Mesothelial cell of epicardium (in vitro differentiated cells): ENCODE measurements at regions not wholly inside any gene's neighbourhood (a gene's known extent, or its start where the extent isn't known, plus 50 kb on each side); places are given as distances from the start of the nearest gene placed in this dataset.
"Not testable (repeated sequence)": the region's sequence is repeated elsewhere in the genome, so short reads cannot be mapped to it uniquely, and the experiment has no call there.

Experiments used
- DNase-seq, 2 experiments: peaks; one replicate each; pipeline ENCODE4 v3.0.0; 2021; ENCODE audit warnings: low spot score in 2 of 2; ENCODE audit not compliant: unreplicated experiment in 2 of 2
- H3K27ac Mint-ChIP-seq: 2 replicates; pipeline ENCODE4 v1.8.0; 2021; ENCODE audit warnings: mixed read lengths
- H3K27me3 Mint-ChIP-seq: 2 replicates; pipeline ENCODE4 v1.8.0; 2021; ENCODE audit warnings: low read depth, mixed read lengths
- H3K36me3 Mint-ChIP-seq: 2 replicates; pipeline ENCODE4 v1.8.0; 2021; ENCODE audit warnings: mixed read lengths
- H3K4me1 Mint-ChIP-seq: 2 replicates; pipeline ENCODE4 v1.8.0; 2021; ENCODE audit warnings: mixed read lengths
- H3K4me3 Mint-ChIP-seq: 2 replicates; pipeline ENCODE4 v1.8.0; 2021; ENCODE audit warnings: mild to moderate bottlenecking, moderate library complexity, mixed read lengths
- H3K9me3 Mint-ChIP-seq: 2 replicates; pipeline ENCODE4 v1.8.0; 2021; ENCODE audit warnings: mixed read lengths
- TF ChIP-seq, protein P1 (sequence below): fragments of 200-600 bp; sonication (generic); IDR thresholded peaks from one replicate; pipeline ENCODE4 v1.5.0; 2021; ENCODE audit warnings: antibody characterized with exemption; ENCODE audit not compliant: unreplicated experiment

DNA sequence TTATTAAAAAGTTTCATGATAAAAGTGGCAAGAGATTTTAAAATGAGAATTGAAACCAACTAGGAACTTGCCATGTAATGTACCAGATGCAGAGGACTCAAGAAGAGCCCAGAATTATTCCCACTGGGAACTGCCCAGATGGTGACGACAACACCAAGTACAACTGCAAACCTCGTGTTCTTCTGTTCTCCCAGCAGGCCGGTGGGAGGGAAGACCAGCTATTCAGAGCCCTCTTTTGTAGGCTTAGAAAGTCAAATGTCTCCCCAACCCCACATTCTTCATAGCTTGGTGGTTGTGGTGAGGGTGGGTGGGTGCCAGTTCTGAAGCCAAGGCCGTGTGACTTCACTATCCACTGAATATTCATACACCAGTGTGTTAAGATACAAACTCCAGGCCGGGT lies 54.3 kb upstream of the ITGB1 start:
- Mint-ChIP-seq H3K4me1 (peaks cover 22% of the 10 kb centered on the region), H3K9me3 (no peaks in the 10 kb centered on the region), H3K27me3 (no peaks in the 10 kb centered on the region), H3K4me3 (no peak overlapping the region), H3K27ac (no peak overlapping the region), H3K36me3 (no peaks in the 10 kb centered on the region)
- no peak for DNase-seq
- TF ChIP-seq, protein P1, sequence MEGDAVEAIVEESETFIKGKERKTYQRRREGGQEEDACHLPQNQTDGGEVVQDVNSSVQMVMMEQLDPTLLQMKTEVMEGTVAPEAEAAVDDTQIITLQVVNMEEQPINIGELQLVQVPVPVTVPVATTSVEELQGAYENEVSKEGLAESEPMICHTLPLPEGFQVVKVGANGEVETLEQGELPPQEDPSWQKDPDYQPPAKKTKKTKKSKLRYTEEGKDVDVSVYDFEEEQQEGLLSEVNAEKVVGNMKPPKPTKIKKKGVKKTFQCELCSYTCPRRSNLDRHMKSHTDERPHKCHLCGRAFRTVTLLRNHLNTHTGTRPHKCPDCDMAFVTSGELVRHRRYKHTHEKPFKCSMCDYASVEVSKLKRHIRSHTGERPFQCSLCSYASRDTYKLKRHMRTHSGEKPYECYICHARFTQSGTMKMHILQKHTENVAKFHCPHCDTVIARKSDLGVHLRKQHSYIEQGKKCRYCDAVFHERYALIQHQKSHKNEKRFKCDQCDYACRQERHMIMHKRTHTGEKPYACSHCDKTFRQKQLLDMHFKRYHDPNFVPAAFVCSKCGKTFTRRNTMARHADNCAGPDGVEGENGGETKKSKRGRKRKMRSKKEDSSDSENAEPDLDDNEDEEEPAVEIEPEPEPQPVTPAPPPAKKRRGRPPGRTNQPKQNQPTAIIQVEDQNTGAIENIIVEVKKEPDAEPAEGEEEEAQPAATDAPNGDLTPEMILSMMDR: no peak

DNA sequence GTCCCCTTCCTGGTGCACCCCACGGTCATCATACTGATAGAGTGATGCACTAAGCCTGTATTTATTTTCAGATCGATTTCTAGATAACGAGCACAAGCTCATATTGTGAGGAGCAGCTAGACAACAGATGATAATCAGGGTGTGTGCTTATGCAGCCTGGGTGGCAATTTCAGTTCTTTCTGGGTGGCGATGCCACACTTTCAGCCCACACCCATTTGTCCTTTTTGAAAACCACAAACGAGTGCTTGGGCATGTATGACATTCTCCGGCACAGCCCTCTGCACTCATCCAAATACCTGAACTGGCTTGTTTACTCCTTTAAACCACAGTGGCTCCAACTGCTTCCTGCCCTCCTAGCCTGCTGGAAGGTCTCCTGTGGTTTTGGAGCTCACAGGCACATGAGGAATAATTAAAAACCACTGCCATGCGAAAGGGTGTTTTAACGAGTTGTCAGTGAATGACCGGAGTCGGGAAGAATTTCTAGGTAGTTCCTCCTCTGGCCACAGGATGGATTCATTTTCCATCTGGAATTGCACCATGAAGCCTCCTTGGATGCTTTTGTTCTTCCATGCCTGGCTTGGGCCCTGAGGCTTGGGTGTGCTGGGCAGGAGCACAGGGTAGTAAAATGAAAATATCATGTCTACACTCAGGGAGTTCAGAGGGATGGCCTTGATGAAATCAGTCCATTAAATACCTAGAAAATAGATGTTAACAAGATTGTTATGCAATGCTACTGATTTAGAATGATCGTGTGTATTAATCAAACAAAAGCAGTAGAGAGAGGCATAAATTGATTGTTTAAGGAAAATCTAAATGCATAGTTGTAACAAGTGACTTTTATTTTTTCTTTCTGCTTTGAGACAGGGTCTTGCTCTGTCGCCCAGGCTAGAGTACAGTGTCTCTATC lies 52.4 kb upstream of the ITGB1 start:
- Mint-ChIP-seq H3K27me3 (no peaks in the 10 kb centered on the region), H3K36me3 (no peaks in the 10 kb centered on the region), H3K4me3 (no peak overlapping the region), H3K4me1 (peaks cover 25% of the 10 kb centered on the region), H3K27ac (no peak overlapping the region), H3K9me3 (no peaks in the 10 kb centered on the region)
- DNase-seq: no peak
- TF ChIP-seq, protein P1: no peak

DNA sequence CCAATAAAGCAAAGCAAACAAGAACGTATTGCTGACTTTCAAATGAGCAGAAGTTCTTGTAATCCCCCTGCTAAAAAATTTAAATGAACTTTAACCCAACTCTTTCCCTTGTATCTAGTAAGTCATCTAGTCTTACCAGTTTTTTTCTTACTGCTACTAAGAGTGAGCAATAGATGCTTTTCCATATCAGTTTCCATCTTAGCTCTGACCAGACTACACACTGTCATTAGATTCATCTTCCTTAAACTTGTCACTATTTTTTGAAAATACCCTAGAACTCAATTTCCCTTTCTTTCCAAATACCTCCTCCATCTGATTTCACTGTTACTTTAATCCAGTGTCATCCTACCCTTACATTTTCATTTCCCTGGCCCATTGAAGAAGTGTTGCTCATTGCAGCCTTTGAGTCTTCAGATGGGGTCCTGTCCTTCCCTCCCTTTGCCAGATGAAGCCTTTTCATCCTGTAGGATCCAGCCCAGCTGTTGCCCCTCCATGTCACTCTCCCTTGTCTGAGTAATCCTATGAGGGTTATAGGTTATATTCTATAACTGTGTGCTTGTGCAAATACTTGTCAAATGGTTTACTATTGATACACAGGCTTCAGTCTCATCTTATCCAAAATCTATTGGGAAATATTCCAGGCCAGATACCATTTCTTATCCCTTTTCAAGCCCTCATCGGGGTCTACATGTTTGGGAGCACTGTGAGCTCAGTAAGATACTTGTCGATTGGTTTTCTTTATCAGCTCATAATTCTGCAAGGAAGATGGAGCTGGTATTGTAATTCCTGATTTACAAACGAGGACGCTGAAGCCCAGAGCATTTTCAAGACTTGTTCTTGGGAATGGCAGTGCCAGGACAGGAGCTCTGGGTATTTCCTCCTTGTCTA lies 51.5 kb upstream of the ITGB1 start:
- TF ChIP-seq, protein P1: no peak
- no peaks in the 10 kb centered on the region for H3K27me3 Mint-ChIP-seq
- H3K36me3 Mint-ChIP-seq: no peaks in the 10 kb centered on the region
- H3K27ac Mint-ChIP-seq: no peak overlapping the region
- no peak for DNase-seq
- H3K4me1 Mint-ChIP-seq: peaks cover 27% of the 10 kb centered on the region
- no peaks in the 10 kb centered on the region for H3K9me3 Mint-ChIP-seq
- no peak overlapping the region for H3K4me3 Mint-ChIP-seq

DNA sequence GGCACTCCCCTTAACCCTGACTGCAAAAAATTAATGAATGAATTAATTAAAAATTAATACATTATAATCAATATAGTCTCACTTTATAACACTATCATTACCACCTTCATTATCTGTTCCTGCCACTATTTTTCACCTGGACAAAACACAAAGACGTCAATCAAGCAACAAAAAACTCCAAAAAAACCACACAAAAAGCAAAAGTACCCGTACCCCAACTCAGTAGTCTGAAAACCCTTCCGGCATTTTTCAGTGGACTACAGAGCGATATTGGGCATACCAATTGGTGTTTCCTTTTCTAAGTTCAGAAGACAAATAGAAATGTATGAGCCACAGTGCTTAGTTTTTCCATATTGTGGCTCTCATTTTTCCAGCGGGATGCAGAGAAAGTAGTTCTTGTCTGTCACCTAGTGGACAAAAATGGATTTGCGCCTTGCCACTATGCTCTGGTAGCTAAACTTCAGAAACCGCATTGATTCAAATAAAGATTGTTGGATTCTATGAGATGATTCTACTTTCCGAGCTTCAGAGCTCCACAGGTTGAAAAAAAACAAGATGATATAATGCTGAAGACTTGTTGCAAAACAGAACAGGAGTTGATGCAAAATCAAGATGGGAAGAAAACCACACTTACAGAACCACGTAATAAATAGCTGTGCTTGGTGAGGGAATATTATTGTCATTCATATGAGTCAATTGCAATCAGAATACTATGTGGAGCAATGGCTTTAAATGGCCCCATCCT lies 50.6 kb upstream of the ITGB1 start:
- H3K36me3 Mint-ChIP-seq: no peaks in the 10 kb centered on the region
- no peaks in the 10 kb centered on the region for H3K27me3 Mint-ChIP-seq
- no peaks in the 10 kb centered on the region for H3K9me3 Mint-ChIP-seq
- peak overlapping the region; percentile 59 for H3K27ac Mint-ChIP-seq
- H3K4me3 Mint-ChIP-seq: peak overlapping the region; percentile 16
- TF ChIP-seq, protein P1: peak; percentile 96
- peaks cover 27% of the 10 kb centered on the region for H3K4me1 Mint-ChIP-seq
- peak in 1 of 2 experiments; percentile 66 for DNase-seq

DNA sequence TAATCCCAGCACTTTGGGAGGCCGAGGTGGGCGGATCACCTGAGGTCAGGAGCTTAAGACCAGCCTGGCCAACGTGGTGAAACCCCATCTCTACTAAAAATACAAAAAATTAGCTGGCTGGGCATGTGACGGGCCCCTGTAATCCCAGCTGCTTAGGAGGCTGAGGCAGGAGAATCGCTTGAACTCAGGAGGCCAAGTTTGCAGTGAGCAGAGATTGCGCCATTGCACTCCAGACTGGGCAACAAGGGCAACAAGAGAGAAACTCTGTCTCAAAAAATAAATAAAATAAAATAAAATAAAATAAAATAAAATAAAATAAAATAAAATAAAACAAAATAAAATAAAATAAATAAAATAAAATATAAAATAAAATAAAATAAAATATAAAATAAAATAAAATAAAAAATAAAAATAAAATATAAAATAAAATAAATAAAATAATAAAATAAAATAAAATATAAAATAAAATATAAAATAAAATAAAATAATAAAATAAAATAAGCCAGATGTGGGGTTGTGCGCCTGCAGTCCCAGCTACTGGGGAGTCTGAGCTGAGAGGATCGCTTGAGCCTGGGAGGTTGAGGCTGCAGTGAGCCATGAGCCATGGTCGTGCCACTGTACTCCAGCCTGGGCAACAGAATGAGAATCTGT lies 49.8 kb upstream of the ITGB1 start:
- peaks cover 27% of the 10 kb centered on the region for H3K4me1 Mint-ChIP-seq
- not testable (repeated sequence) for H3K9me3 Mint-ChIP-seq, H3K27me3 Mint-ChIP-seq, H3K4me3 Mint-ChIP-seq, DNase-seq, H3K36me3 Mint-ChIP-seq, H3K27ac Mint-ChIP-seq
